Left hindlimb (tissue), 1 donor: ENCODE measurements at regions not wholly inside any gene's neighbourhood (a gene's known extent, or its start where the extent isn't known, plus 50 kb on each side); places are given as distances from the start of the nearest gene placed in this dataset.

Experiments used
- DNase-seq: peaks from one replicate; pipeline ENCODE4 v3.0.0-alpha.2; 2018

DNA sequence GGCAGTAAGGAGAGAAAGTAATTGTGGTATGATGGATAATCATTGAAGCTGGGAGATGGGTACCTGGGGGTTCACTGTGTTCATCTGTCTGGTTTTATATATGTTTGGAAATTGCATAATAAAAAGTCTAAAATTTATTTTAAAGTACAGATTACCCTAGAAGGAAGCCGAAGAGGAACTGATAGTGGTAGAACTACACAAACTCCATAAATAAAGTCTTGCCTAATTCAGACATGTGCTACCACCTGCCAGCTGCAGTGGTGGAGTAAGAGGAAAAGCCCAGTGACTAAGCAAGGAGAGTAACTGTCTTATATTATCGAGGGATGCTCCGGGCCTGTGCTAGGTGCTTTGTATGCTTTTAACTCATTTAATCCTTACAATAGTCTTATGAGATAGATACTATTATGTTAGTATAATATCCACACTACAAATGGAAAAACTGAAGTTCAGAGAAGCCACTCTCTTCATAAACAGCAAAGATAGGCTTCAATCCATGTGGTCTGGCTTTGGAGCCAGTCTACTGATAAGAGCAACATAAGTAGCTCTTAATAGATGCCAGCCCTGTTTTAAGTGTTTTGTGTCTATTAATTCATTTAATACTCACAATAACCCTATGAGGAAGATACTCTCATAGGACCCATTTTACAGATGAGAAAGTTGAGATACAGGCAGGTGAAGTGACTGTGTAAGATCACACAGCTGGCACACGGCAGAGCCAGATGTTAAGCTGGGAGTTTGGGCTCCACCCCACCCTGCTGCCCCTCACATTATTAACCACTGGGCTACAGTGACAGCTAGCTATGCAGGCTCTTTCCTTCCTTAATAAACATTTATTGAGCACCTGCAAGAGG, 56.8 kb upstream of the HNRNPU start:
- no peak for DNase-seq

- DNase-seq, result no peak
Measured at GRCh38 chr1:244919320-244920282, 55.3 kb upstream of the HNRNPU start.

DNA sequence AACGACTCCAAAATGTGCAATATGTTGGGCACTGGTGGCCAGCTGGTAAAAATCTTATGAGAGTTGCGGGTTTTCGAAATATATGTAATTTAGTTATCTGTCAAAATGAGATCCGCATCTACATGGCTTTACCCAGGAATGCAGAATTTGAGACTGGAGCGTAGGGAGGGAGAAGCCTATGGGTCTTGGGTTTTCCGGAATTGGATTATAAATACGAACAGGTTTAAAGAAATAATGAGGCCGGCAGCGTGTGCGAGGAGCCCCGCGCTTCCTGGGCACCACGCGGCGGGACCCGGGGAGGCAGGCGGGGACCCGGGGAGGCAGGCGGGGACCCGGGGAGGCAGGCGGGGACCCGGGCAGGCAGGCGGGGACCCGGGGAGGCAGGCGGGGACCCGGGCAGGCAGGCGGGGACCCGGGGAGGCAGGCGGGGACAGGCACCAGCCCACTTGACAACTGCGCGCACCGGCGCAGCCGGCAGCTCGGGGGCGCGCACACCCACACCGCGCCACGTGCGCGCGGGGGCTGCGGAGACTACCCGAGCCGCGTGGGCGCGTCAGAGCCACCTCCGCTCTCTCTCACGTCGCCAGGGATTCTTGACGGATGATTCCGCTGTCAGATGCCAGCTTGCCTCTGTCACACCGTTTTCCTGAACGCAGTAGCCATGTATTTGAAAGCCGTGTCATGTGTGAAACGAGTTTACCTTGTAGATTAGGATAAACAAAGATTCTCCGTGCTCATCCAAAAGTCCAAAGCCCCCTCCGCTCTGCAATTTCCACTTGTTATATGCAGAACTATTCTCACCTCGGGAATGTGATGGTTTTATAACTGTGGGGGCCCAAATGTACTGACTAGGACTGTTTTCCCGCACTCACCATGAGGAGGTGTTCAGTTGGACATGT, 54.3 kb upstream of the HNRNPU start:
- peak; percentile 67 for DNase-seq

DNA sequence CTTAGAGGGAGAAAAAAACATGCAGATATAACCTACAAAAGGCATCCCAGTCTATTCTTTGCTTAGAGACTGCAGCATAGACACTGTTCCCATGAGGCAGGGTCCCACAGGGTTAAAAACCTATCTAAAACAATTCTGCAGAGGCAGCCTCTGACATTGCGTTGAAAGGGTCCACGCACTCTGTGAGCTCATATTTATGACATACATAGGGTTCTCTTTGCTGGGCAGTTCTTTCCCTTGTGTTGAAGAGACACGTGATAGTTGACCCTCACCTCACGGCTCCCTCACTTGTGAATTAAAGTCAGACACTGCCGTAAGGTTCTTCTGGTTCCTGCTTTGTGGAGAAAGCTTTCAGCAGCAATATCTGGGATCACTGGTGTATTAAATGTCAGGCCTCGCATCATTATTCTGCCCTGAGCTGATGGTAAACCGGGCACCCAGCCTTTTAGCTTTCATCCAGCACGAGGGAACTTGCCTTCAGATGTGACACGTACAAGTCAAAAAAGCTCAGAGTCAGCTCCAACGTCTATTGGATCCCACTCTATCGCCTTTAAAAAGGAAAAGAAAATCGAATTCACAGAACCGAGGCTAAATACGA, 52.8 kb upstream of the HNRNPU start:
- no peak for DNase-seq

DNA sequence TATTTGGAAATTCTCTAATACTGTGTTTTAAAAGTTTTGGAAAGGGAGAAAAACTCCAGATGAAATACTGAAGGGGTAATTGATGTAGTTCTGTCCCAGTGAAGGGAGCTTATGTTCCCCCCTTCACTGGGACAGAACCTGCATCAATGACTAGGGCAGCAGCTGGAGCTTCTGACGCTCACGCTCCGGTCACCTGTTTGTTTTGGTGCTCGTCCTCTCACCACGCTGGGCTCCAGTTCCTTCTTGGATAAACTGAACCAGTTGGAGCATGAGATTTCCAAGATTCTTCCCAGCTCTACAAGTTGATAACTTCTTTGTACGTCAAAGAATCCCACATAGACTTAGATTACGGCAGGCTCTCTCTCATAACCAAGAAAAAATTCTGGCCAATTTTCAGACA, 51.4 kb upstream of the HNRNPU start:
- DNase-seq, result no peak

GRCh38 chr1:244914761-244915160, 50.4 kb upstream of the HNRNPU start:
- DNase-seq, result no peak
